IMR-90 (cell line): ENCODE measurements at regions not wholly inside any gene's neighbourhood (a gene's known extent, or its start where the extent isn't known, plus 50 kb on each side); places are given as distances from the start of the nearest gene placed in this dataset.

Experiments
- ATAC-seq: fragments of 200-7000 bp; cut with Tn5 transposase; 2 replicates; pipeline ENCODE4 v1.9.1; 2020; ENCODE audit warnings: low read depth, mild to moderate bottlenecking, moderate library complexity
- BruUV-seq: library from RNA; stranded (reverse); fragments of 400-500 nt; replicated peaks from 2 replicates; lab custom pipeline; 2021; lab: Mats Ljungman, UMichigan
- CTCF ChIA-PET: fragments of 300-600 bp; formaldehyde crosslinking; extraction: SDS; loops from one replicate; lab custom pipeline; 2021; ENCODE audit warnings: antibody characterized with exemption; lab: Yijun Ruan, JAX
- POLR2A ChIA-PET: fragments of 300-600 bp; sonication (Branson Sonifier 250); formaldehyde crosslinking; loops from one replicate; lab custom pipeline; 2022; ENCODE audit warnings: antibody characterized with exemption; ENCODE audit not compliant: unreplicated experiment; lab: Charles Lee
- DNase-seq: peaks from one replicate; pipeline ENCODE4 v3.0.0; 2013
- H2AFZ ChIP-seq: replicated peaks from 2 replicates; pipeline ENCODE3; 2013; ENCODE audit warnings: low read length, mild to moderate bottlenecking; ENCODE audit not compliant: poor library complexity
- H2AK5ac ChIP-seq: 2 replicates; pipeline ENCODE4 v1.6.1; 2013; ENCODE audit warnings: low read depth, low read length, inconsistent platforms
- H2AK9ac ChIP-seq: replicated peaks from 2 replicates; pipeline ENCODE3; 2013; ENCODE audit warnings: mild to moderate bottlenecking, low read depth, low read length, moderate library complexity; ENCODE audit not compliant: poor library complexity
- H2BK120ac ChIP-seq: 2 replicates; pipeline ENCODE4 v1.6.1; 2013; ENCODE audit warnings: low read depth, low read length, inconsistent platforms
- H2BK15ac ChIP-seq: 3 replicates; pipeline ENCODE4 v1.6.1; 2013; ENCODE audit warnings: low read depth, low read length, inconsistent platforms
- H2BK20ac ChIP-seq: 2 replicates; pipeline ENCODE4 v1.6.1; 2013; ENCODE audit warnings: low read depth, mild to moderate bottlenecking, inconsistent platforms, low read length, moderate library complexity
- H2BK5ac ChIP-seq: 2 replicates; pipeline ENCODE4 v1.6.1; 2013; ENCODE audit warnings: mild to moderate bottlenecking, low read depth, low read length, inconsistent platforms; ENCODE audit not compliant: poor library complexity, severe bottlenecking
- H3K14ac ChIP-seq: replicated peaks from 2 replicates; pipeline ENCODE4 v1.6.1; 2013; ENCODE audit warnings: low read depth, low read length, inconsistent platforms
- H3K18ac ChIP-seq: 2 replicates; pipeline ENCODE4 v1.6.1; 2013; ENCODE audit warnings: low read depth, low read length, control low read depth
- H3K23ac ChIP-seq: 2 replicates; pipeline ENCODE4 v1.6.1; 2013; ENCODE audit warnings: low read depth, low read length, inconsistent platforms
- H3K27ac ChIP-seq: 2 replicates; pipeline ENCODE4 v1.5.1; 2013; ENCODE audit warnings: mild to moderate bottlenecking, control low read depth, low read length; ENCODE audit not compliant: insufficient read depth
- H3K27me3 ChIP-seq: 2 replicates; pipeline ENCODE4 v1.6.1; 2013; ENCODE audit warnings: low read length; ENCODE audit not compliant: control insufficient read depth, insufficient read depth
- H3K36me3 ChIP-seq: 2 replicates; pipeline ENCODE4 v1.6.1; 2013; ENCODE audit warnings: low read length, mixed read lengths; ENCODE audit not compliant: control insufficient read depth, insufficient read depth
- H3K4ac ChIP-seq: 2 replicates; pipeline ENCODE4 v1.6.1; 2013; ENCODE audit warnings: low read depth, low read length, inconsistent platforms
- H3K4me1 ChIP-seq: 2 replicates; pipeline ENCODE4 v1.6.1; 2013; ENCODE audit warnings: low read length, mixed read lengths; ENCODE audit not compliant: control insufficient read depth, insufficient read depth
- H3K4me2 ChIP-seq: 2 replicates; pipeline ENCODE4 v1.6.1; 2013; ENCODE audit warnings: low read depth, mild to moderate bottlenecking, control low read depth, low read length, moderate library complexity
- H3K4me3 ChIP-seq: 2 replicates; pipeline ENCODE4 v1.5.1; 2013; ENCODE audit warnings: low read depth, mild to moderate bottlenecking, control low read depth, low read length, moderate library complexity; ENCODE audit not compliant: insufficient read depth
- H3K56ac ChIP-seq: 2 replicates; pipeline ENCODE4 v1.6.1; 2013; ENCODE audit warnings: low read length, inconsistent platforms; ENCODE audit not compliant: insufficient read depth; ENCODE audit errors: extremely low read depth
- H3K79me1 ChIP-seq, 2 experiments: 2 replicates each; pipeline ENCODE4 v1.6.1; 2013; ENCODE audit warnings: low read length in 2 of 2, inconsistent platforms in 1 of 2, low read depth in 1 of 2
- H3K9ac ChIP-seq: 2 replicates; pipeline ENCODE4 v1.6.1; 2013; ENCODE audit warnings: low read depth, low read length, control low read depth
- H3K9me1 ChIP-seq: 2 replicates; pipeline ENCODE4 v1.6.1; 2013; ENCODE audit warnings: low read length, inconsistent platforms; ENCODE audit not compliant: insufficient read depth
- H3K9me3 ChIP-seq: 2 replicates; pipeline ENCODE4 v1.6.1; 2013; ENCODE audit warnings: low read length; ENCODE audit not compliant: control insufficient read depth, insufficient read depth
- H4K20me1 ChIP-seq: 2 replicates; pipeline ENCODE4 v1.6.1; 2013; ENCODE audit warnings: low read length, inconsistent platforms; ENCODE audit not compliant: insufficient read depth
- H4K5ac ChIP-seq: 2 replicates; pipeline ENCODE4 v1.6.1; 2013; ENCODE audit warnings: mild to moderate bottlenecking, low read depth, low read length, control low read depth
- H4K8ac ChIP-seq, 2 experiments: 2 replicates each; pipeline ENCODE4 v1.6.1; 2013; ENCODE audit warnings: low read depth in 2 of 2, low read length in 2 of 2, control low read depth in 1 of 2, inconsistent platforms in 1 of 2
- H4K91ac ChIP-seq: 2 replicates; pipeline ENCODE4 v1.6.1; 2013; ENCODE audit warnings: low read depth, low read length, inconsistent platforms; ENCODE audit not compliant: insufficient read depth
- CEBPB ChIP-seq: IDR thresholded peaks from 2 replicates; pipeline ENCODE4 v1.6.1; 2012; ENCODE audit warnings: low read depth, low read length, improper control_type of control experiment
- CTCF ChIP-seq: conservative IDR thresholded peaks from 2 replicates; pipeline ENCODE4 v1.5.1; 2012; ENCODE audit warnings: mild to moderate bottlenecking, low read depth, low read length, improper control_type of control experiment
- NFE2L2 ChIP-seq: fragments of 150-350 bp; IDR thresholded peaks from 2 replicates; pipeline ENCODE4 v1.6.1; 2016; ENCODE audit warnings: low read depth, mild to moderate bottlenecking, low read length
- RFX5 ChIP-seq: IDR thresholded peaks from 2 replicates; pipeline ENCODE4 v1.8.0; 2012; ENCODE audit warnings: low read depth, mild to moderate bottlenecking, low read length, moderate library complexity
- USF2 ChIP-seq: fragments of 150-350 bp; IDR thresholded peaks from 2 replicates; pipeline ENCODE4 v1.6.1; 2017; ENCODE audit warnings: mild to moderate bottlenecking, antibody characterized with exemption, low read length, low read depth
- WGBS, 2 experiments: methylation state at CpG; one replicate each; pipeline versions ENCODE4 v1.1.5 to v1.1.7; 2013; ENCODE audit warnings: missing lambda C conversion rate in 2 of 2; ENCODE audit not compliant: insufficient read length in 1 of 2; ENCODE audit errors: extremely low coverage in 2 of 2; 5-methylcytosine and 5-hydroxymethylcytosine counted together
- dilution Hi-C: fragments of 300-500 bp; cut with HindIII; formaldehyde crosslinking; loops from one replicate; pipeline ENCODE4 v1.14.3; 2018; ENCODE audit warnings: low sequenced_read_pairs; ENCODE audit not compliant: unreplicated experiment
- in situ Hi-C: fragments of 300-500 bp; cut with MboI; formaldehyde crosslinking; loops from 3 replicates; pipeline ENCODE4 v1.14.3; 2019; ENCODE audit warnings: low sequenced_read_pairs, inconsistent platforms, mixed read lengths
- intact Hi-C: fragments of 100-400 bp; cut with micrococcal nuclease; formaldehyde crosslinking; loops from 2 replicates; pipeline ENCODE4 v1.10.0; 2022

- Histone ChIP-seq H3K18ac (no peak overlapping the region), H3K9ac (no peak overlapping the region), H3K9me3 (peaks cover 1% of the 10 kb centered on the region; the same call in 1 of the 2 replicates), H2BK5ac (no peak overlapping the region), H3K56ac (no peak overlapping the region), H4K20me1 (no peaks in the 10 kb centered on the region), H2AFZ (no peak overlapping the region), H3K4ac (no peak overlapping the region), H3K14ac (no peak overlapping the region), H4K5ac (no peak overlapping the region), H4K91ac (no peak overlapping the region), H3K23ac (no peak overlapping the region), H2BK15ac (no peak overlapping the region), H2AK5ac (no peak overlapping the region), H3K4me2 (no peak overlapping the region), H3K36me3 (no peaks in the 10 kb centered on the region), H2BK20ac (no peak overlapping the region), H3K27me3 (no peaks in the 10 kb centered on the region), H2BK120ac (no peak overlapping the region), H3K4me3 (no peak overlapping the region), H3K27ac (no peak overlapping the region), H3K79me1 (no peaks in the 10 kb centered on the region), H4K8ac (no peak overlapping the region), H3K9me1 (no peaks in the 10 kb centered on the region), H2AK9ac (no peak overlapping the region), H3K4me1 (no peaks in the 10 kb centered on the region)
- no peak for DNase-seq
- ChIA-PET CTCF (no interaction called here), POLR2A (no interaction called here)
- WGBS, 2 experiments, result 100% methylated on average over 1 of the region's 11 CpGs; no CpG with 5 or more reads in 1 of the 2 experiments
- TF ChIP-seq RFX5 (no peak), USF2 (no peak), NFE2L2 (no peak), CEBPB (no peak), CTCF (no peak)
- intact Hi-C loops (no loop called here), in situ Hi-C loops (no loop called here), dilution Hi-C loops (no loop called here)
- BruUV-seq, result no TSS peak
- ATAC-seq, result no peak
These were observed 409.0 kb upstream of the KCNMB2 start for GRCh38 chr3:178127221-178127620.
